ENCODE measurements at regions not wholly inside any gene's neighbourhood (a gene's known extent, or its start where the extent isn't known, plus 50 kb on each side); places are given as distances from the start of the nearest gene placed in this dataset.

DNA sequence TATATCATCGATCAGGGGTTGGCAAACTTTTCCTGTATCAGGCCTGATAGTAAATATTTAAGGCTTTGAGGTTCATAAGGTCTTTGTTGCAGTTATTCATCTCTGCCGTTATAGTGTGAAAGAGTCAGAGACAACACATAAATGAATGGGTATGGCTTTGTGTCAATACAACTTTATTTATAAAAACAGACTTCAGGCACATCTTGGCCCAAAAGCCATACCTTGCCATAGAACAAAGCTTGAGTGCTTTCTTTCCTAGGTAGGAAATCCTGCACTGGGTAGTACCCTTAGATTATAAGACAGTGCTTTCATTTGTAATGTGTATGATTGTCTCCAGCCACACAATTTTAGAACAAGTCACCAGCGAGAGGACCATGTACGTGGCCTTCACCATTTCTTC lies 58.9 kb upstream of the MAGI1 start:
- TF ChIP-seq CTCF (IDR thresholded peaks at IDR 0.05; ENCODE audit: insufficient read depth, low read length, poor library complexity, severe bottlenecking) (no peak), EZH2phosphoT487 (conservative IDR thresholded peaks at IDR 0.05; ENCODE audit: low read length) (no peak)

Data from SU-DHL-6 (cell line).